Right lung (tissue), 2 donors: ENCODE measurements at regions not wholly inside any gene's neighbourhood (a gene's known extent, or its start where the extent isn't known, plus 50 kb on each side); places are given as distances from the start of the nearest gene placed in this dataset.

Experiments used
- DNase-seq, 2 donors: peaks; one replicate each; pipeline ENCODE4 v3.0.0-alpha.2; 2013

DNA sequence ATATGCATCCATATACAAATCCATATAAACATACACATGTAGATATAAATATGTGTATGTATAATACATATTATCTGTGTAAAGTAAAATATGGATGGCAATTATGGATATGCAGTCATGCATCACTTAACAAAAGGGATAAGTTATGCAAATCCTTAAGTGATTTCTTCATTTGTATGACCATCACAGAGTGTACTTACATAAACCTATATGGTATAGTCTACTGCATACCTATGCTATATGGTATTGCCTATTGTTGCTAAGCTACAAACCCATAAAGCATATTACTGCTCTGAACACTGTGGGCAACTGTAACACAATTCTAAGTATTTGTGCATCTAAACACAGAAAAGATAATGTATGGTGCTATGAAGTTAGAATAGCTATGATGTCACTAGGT lies 227.2 kb downstream of the SLC6A15 start:
- DNase-seq = no peak

DNA sequence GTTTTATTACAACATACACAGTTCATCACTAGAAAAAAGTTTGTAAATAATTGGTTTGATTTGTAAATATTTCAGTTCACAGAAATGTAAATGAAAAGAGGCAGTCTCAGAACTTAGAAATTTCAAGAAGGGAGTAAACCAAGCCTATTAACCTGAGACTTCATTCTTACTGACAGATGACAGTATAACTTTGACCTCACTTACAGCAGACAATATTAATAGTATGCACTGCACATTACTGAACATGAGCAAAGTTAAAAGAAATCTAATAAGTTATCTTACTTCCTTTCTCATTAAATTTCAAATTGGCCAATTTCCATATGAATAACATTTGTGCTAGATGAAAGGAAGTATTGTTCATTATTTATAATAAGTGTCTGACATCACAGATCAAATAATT lies 235.8 kb downstream of the SLC6A15 start:
- DNase-seq = no peak

DNA sequence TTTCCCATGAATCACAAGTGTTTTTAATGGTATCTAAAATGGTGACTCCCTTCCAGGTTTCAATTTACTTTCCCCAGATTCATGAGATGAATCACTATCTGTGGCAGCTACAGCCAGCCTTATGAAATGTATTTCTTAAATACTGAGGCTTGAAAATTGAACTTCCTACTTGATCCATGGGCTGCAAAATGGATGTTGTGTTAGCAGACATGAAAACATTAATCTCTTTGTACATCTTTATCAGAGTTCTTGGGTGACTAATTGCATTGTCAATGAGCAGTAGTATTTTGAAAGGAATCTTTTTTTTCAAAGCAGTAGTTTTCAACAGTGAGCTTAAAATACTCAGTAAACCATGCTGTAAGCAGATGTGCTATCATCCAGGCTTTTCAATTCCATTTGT lies 250.8 kb downstream of the SLC6A15 start:
- no peak for DNase-seq

DNA sequence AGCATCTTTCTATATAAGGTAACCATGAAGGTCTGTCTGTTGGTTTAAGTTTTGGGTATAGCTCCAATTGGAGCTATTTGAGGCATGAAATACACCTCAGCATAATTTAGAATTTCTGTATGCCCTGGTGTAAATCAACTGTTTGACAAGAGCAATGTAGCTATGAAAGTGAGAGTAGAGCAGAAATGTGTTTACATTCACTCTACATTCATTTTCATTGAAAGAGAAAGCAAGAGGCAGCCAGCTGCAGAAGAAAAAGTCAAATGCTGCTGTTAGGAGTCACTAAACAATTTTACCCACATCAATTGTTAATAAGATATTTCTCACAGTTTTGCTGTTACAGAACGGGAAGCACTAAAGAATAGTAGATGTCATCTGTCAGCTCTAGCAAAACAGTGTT lies 252.5 kb downstream of the SLC6A15 start:
- no peak for DNase-seq

DNA sequence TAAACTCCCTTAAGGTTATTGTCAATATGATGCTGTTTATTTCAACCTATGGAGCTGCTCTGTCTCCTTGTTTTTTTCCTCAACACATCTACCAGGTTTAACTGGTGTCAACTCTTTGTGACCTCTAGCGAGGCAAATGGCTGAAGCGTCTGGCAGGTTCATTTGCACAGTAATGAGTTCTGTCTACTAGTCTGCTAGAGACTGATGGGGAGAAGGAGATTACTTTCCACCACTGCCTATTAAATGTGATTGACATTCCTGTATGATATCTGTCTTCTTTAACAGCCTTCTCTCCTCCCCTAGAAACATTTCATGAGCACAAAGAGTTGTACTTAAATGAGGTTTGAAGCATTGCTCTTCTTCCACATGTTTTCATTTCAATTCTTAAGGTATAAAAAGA lies 253.7 kb downstream of the SLC6A15 start:
- no peak for DNase-seq

DNA sequence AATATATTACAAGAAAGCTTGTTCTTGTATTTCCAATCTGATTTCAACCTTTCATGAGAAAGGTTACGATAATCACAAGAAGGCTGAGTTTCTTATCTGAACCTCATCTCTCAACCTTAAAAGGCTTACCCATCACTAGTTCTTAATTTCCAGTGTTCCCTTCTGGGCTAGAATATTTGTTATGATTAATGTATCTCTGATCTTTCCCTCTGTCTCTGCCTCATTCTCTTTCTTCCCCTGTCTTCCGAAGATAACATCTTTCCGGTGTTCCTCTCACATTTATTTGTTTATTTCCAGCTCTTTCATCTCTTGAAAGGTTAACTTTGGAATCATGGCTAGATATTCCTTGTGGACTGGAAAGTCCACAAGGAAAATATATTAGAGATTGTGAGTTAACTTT lies 255.9 kb downstream of the SLC6A15 start:
- DNase-seq = no peak

DNA sequence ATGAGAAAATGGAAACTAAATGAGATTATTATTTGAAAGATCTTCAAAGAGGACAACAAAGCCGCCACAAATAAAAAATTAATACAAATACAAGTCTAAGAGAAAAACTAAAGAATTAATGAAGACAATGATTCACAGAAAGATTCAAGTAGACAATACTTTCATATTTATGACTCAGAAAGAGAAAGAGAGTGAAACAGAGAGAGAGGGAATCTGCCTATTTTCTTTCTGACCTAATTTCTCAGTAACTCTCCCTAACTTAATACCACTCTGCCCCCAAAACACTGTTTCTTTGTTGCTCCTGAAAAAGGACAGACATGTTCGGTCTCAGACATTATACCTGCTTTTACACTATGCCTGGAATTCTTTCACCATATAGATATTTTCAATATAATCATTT lies 259.1 kb downstream of the SLC6A15 start:
- DNase-seq = no peak

DNA sequence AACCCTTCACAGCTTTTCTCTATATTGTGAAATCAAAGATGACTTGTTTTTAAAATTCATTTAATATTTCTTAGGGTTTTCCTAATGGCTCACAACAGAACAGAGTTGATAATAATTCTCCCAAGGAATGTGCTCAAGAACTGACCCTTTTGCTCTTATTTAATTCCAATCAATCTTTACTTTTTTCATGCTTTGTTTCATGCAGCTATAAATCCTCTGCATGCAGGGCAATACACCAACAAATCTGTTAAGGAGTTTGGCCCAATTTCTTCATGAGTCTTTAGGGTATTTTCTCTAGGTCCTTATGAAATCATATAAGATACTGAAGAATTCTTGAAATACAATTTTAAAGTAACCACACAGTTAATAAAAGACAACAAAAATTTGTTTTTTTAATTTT lies 264.2 kb downstream of the SLC6A15 start:
- DNase-seq = no peak

DNA sequence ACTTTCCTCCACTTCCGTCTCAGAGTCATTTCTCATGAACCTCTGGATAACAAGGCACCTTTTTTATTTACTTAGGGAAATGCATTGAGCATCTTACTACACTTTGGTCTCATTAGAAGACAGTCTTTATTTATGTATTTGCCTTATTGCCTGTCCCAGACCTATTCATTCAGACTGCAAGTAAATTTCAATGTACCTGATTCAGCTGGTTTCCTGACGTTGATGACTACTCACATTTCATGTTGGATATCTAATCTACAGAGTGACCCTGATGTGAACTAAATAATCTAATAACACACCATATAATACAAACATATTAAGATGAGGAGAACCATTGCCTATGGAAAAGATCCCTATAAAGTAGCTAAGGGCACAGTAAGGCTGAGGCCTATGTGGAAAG lies 267.7 kb downstream of the SLC6A15 start:
- DNase-seq = no peak

DNA sequence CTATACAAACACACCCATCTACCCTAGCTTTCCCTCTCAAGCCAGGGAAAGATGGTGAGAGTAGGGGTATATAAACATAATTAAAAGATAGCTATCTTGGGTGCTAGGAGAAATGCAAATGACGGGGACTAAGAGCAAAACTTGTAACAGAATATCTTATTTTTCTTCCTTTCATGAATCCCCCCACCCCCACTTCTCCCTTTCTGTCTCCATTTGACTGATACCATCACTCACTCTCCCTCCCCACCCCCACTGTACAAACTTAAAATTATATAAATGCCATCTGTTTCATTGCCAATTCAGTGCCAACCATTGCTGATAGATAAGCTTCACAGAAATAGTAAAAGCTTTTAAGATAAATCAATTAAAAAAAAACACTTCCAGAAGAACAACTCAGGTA lies 268.6 kb downstream of the SLC6A15 start:
- no peak for DNase-seq

DNA sequence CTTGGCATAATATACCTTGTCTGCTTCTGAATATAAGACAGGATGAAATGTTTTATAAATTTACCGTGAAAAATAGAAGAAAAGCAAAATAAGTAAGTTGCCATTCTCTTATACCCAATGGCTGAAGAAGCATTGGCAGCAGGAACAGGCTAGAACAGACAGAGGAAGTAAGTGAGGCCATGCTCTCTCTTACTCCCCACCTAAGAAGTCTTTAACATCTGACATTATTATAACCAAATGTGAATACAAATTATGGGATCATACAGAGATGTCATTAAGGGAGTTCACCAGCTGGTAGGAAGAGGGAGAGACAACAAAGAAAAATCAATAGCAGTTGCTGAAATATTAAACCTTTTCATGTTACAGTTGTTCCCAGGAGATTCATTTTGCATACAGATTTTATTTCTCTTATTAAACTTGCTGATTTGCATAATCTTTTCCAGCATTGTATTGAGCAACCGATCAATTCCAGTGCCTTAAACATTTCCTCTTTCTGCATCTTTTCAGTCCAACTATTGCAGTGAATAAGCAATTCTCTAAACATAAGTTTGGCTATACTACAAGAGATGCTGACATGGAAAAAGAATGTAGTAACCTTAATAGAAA lies 270.6 kb downstream of the SLC6A15 start:
- no peak for DNase-seq

DNA sequence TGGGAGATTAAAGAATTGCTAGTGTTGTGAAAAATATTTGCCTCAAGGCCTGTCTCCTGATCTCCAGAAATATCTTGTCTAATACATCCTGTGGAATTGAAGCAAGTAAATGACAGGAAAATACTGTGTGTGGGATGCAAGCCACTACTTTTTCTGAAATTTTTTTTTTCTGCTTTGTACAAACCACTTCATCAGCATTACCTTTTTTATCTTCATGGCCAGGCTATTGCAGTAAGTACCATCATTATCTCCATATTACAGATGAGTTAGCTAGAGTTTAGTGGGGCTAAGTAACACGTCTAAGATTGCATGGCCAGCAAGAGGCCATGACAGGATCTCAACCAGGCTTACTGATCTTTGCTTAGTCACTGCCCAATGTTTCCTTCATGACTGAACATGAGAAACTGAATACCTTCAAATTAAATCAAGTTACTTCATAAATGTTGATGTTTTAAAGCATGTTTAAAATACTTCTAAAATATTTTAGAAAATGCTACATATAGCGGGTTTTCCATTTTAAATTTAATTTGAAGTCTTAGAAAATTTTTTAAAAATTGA lies 273.7 kb downstream of the SLC6A15 start:
- no peak for DNase-seq

DNA sequence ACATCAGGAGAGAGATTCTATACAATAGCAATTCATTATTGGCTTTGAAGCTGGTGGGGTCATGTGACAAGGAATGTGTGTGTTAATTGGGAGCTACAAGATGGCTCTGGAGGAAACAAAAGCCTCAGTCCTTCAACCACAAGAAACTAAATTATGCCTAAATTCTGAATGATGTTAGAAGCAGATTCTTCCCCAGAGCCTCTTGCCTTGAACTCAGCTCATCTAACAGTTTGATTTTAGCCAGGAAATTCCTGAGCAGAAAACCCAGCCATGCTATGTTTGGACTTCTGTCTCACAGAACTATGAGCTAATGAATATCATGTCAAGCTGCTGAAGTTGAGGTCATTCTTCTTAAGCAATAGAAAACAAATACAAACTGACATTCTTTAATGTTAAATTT lies 274.7 kb downstream of the SLC6A15 start:
- no peak for DNase-seq

DNA sequence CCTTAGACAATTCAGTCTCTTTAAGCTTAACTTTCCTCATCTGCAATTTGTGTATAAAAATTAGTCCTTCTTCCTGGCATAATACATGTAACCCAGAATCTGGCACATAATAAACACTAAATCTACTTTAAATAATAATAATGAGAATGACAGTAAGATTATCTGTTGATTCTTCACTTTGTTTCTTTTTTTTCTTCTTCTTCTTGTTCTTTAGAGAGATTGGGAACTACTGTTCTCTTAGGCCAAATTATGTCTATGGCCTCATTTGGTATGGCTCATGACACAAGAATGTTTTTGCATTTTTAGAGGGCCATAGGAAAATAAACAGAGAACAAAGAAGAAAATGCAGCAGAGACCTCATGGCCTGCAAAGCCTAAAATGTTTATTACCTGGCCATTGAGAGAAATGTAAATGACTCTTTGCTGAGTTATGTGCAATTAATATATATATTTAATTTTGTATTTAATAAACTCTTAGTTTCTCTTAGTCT lies 275.8 kb downstream of the SLC6A15 start:
- DNase-seq = no peak

DNA sequence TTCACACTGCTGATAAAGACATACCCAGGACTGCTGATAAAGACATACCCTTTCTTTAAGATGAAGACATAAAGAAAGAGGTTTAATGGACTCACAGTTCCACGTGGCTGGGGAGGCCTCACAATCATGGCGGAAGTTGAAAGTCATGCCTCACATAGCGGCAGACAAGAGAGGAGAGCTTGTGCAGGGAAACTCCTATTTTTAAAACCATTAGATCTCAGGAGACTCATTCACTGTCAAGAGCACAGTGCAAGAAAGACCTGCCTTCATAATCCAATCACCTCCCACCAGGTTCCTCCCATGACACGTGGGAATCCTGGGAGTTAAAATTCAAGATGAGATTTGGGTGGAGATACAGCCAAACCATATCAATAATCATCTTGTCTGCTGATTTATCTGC lies 278.1 kb downstream of the SLC6A15 start:
- no peak for DNase-seq

DNA sequence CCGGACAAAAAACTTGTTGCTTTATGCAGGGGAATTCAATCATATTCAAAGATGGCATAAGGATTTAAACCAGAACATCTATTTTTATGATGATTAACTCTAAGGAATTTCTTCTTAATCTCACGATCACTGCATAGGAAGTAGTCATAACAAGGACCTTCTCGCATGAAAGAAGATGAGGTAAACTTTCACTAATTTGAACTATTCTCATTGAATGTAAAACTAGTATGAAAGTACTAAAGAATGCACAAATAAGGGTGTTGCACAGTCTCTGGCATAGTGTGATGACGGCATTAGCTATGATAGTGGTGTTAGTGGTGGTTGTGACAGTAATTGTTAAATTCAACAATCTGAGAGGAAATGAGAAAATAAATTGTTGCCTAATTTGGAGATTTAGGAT lies 280.0 kb downstream of the SLC6A15 start:
- DNase-seq = no peak

DNA sequence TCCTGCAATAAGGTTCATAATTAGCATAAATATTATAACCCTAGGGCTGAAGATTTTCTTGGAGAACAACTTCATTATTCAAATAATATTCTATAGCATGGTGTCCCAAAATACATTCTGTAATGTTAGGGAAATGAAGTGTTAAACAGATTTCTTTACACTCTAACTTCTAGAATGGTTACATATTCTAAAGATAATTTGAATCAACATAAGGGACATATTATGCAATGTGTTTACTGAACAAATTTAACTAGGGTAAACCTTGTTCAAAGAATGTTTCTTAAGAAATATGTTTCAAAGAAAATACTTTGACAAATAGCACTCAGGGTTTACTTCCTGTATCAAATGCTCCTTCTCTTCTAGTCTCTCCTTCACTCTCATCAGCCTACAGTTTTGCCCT lies 281.6 kb downstream of the SLC6A15 start:
- DNase-seq = no peak

DNA sequence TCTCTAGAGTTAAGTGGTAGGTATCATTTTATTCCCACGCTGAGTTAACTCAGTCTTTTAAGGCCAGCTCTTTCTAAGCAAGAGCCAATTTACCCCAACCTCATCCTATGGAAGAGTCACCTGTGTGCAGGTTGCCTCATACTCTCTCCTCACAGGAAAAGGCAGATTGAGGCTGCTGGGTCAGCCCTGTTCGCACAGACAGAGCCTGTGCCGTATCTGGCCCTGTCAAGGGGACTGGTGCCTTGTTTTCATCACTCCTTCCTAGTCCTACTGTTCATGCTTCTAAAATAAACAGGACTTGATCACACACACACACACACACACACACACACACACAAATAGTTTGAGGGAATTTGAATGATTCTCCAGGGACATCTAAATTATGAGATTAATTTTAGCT lies 285.0 kb downstream of the SLC6A15 start:
- no peak for DNase-seq

DNA sequence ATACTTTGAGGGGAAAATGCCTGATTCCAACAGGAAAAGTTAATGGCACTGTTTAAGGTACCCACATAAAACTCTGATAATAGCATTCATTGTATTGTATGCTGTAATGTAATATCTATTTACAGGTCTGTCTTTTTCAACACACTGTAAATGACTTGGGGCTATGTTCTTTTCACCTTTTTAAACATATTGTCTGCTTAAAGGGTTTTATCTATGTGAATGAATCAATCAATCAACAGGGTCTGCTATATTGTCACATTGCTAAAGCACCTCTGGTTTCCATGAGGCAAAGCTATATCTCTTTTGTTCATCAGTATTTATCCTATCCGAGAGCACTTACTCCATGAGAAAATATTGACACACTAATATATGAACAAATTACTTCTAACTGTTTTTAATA lies 288.0 kb downstream of the SLC6A15 start:
- no peak for DNase-seq

DNA sequence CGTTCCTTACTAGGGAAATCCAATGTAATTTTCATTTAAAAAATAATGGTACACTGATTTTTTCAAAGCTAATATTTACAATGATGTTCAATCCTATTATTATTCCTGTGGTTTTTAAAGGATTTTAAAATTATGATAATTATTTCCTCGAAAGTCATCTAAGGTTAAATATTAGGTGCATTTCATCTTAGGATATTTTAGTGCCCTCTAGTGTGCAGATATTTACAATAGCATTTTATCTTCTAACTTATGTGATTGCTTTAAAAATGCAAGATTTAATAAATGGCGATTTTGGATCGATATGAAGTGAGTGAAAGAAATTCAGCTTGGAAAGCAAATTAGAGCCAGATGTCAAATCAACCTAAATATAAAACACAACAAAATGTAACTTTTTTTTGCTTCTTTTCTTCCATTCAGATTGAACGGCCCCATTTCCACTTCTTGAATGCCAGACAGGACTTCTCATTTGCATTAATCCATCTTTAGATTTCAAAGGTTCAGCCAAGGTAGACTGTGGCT lies 293.5 kb downstream of the SLC6A15 start:
- DNase-seq = no peak

DNA sequence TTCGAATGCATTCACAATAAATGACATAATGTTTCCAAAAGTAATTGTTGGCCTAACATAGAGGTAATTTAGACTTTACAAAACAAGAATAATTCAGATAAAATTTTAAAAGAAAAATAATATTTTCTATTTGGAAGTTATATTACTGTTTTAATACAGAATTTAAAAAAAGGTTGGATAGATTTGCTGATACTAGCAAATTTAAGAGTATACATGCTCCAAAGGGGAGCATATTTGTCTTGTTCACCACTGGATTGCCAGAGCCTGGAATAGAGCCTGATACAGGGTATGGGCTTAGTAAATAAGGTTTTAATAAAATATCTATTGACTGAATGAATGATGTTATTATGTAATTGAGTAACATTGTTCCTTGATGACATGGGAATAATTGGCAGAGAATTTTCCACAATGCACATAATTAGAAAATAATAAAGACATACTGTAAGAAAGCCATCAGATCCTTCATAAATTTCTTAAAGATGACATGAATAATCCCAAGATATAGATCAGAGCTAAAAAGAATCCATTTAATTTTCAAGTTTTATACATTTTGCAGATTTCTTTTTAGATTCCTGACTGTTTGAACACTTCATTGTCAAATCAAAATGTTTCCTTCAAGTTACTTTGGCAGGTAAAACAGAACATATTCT lies 305.3 kb downstream of the SLC6A15 start:
- DNase-seq = no peak

DNA sequence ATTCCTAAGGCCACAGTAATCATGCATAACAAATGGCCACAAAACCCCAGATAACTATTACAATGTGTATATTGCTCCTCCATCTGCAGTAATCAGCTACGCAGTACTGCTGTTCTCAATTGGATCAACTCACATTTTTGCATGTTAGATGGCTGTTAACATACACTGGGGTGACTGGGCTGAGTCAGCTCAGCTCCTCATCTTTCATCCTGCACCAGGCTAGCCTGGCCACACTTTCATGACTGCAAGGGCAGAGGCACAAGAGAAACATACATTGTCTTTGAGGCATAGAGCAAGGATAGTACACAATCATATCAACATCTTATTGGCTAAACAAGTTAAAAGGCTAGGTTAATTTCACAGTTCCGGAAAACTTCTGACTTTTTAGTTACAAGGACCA lies 306.6 kb downstream of the SLC6A15 start:
- no peak for DNase-seq

DNA sequence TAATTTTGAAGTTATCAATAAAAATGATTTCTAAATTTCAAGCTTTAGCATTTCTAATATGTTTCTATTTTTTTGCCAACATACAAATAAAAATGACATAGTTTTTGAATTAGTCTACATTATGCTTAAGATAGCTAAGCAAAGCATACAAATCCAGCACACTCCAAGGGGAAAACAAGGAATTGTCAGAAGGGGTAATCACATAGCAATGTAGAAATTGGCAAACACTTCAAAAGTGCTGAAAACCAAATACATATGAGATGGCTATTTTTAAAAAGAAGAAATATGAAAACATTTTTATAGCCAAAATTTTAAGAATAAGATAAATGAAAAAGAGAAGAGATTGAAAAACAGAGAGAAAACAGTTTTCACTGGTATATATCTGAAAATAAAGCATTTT lies 308.0 kb downstream of the SLC6A15 start:
- DNase-seq = no peak
